GM23338 (cell line): ENCODE measurements at regions not wholly inside any gene's neighbourhood (a gene's known extent, or its start where the extent isn't known, plus 50 kb on each side); places are given as distances from the start of the nearest gene placed in this dataset.

Experiments
- ATAC-seq: fragments of 200-7000 bp; cut with Tn5 transposase; 3 replicates; pipeline ENCODE4 v1.9.1; 2020
- DNase-seq: peaks from one replicate; pipeline ENCODE4 v3.0.0-alpha.2; 2015; ENCODE audit warnings: low spot score
- H2AFZ ChIP-seq: fragments of 200-600 bp; sonication (generic); 2 replicates; pipeline ENCODE4 v1.8.0; 2016; ENCODE audit warnings: antibody characterized with exemption, mild to moderate bottlenecking, moderate library complexity
- H3F3A ChIP-seq: fragments of 200-600 bp; sonication (generic); replicated peaks from 2 replicates; pipeline ENCODE4 v1.8.0; 2017; ENCODE audit warnings: antibody characterized with exemption, mixed run types, low read depth
- H3K27ac ChIP-seq: fragments of 200-600 bp; sonication (generic); 2 replicates; pipeline ENCODE4 v1.6.1; 2016; ENCODE audit warnings: low read depth
- H3K27me3 ChIP-seq: fragments of 200-600 bp; sonication (generic); 2 replicates; pipeline ENCODE4 v1.8.0; 2016; ENCODE audit warnings: mild to moderate bottlenecking, mixed run types, moderate library complexity; ENCODE audit not compliant: insufficient read depth
- H3K36me3 ChIP-seq: fragments of 200-600 bp; sonication (generic); 2 replicates; pipeline ENCODE4 v1.8.0; 2016; ENCODE audit warnings: mild to moderate bottlenecking; ENCODE audit not compliant: insufficient read depth
- H3K4me1 ChIP-seq: fragments of 200-600 bp; sonication (generic); 2 replicates; pipeline ENCODE4 v1.8.0; 2016; ENCODE audit warnings: mild to moderate bottlenecking, moderate library complexity; ENCODE audit not compliant: insufficient read depth
- H3K4me2 ChIP-seq: fragments of 200-600 bp; sonication (generic); 2 replicates; pipeline ENCODE4 v1.7.1; 2017; ENCODE audit warnings: mixed run types
- H3K4me3 ChIP-seq: fragments of 200-600 bp; sonication (generic); 2 replicates; pipeline ENCODE4 v1.6.1; 2016; ENCODE audit warnings: mixed run types
- H3K79me2 ChIP-seq: fragments of 200-600 bp; sonication (generic); replicated peaks from 2 replicates; pipeline ENCODE4 v1.8.0; 2017; ENCODE audit warnings: mild to moderate bottlenecking; ENCODE audit not compliant: insufficient read depth
- H3K9me2 ChIP-seq: fragments of 200-600 bp; sonication (generic); 2 replicates; pipeline ENCODE4 v1.8.0; 2017; ENCODE audit not compliant: insufficient read depth
- H4K20me1 ChIP-seq: fragments of 200-600 bp; sonication (generic); replicated peaks from 2 replicates; pipeline ENCODE4 v1.8.0; 2017; ENCODE audit warnings: mild to moderate bottlenecking; ENCODE audit not compliant: insufficient read depth
- H3K27ac Mint-ChIP-seq: 2 replicates; pipeline ENCODE4 v1.8.0; 2020; ENCODE audit warnings: inconsistent platforms, mild to moderate bottlenecking, moderate library complexity, mixed read lengths
- H3K27me3 Mint-ChIP-seq: 3 replicates; pipeline ENCODE4 v1.8.0; 2022; ENCODE audit warnings: low read depth, mild to moderate bottlenecking, moderate library complexity, mixed read lengths, inconsistent platforms; ENCODE audit not compliant: insufficient read depth, poor library complexity
- H3K36me3 Mint-ChIP-seq: 3 replicates; pipeline ENCODE4 v1.8.0; 2021; ENCODE audit warnings: low read depth, mild to moderate bottlenecking, inconsistent platforms, moderate library complexity, mixed read lengths
- H3K4me1 Mint-ChIP-seq: 3 replicates; pipeline ENCODE4 v1.8.0; 2020; ENCODE audit warnings: mild to moderate bottlenecking, inconsistent platforms, mixed read lengths
- H3K4me3 Mint-ChIP-seq: 3 replicates; pipeline ENCODE4 v1.8.0; 2021; ENCODE audit warnings: moderate library complexity, mild to moderate bottlenecking, inconsistent platforms, mixed read lengths
- H3K9me3 Mint-ChIP-seq: 3 replicates; pipeline ENCODE4 v1.8.0; 2020; ENCODE audit warnings: moderate library complexity, mild to moderate bottlenecking, inconsistent platforms, mixed read lengths
- CREB1 ChIP-seq: fragments of 250-450 bp; sonication (Bioruptor Pico); IDR thresholded peaks from 2 replicates; pipeline ENCODE4 v1.5.0; 2020; ENCODE audit warnings: low read depth, mild to moderate bottlenecking, moderate library complexity
- EZH2 ChIP-seq: fragments of 200-600 bp; sonication (generic); IDR thresholded peaks from one replicate; pipeline ENCODE4 v1.8.0; 2017; ENCODE audit warnings: antibody characterized with exemption, mild to moderate bottlenecking, low read depth; ENCODE audit not compliant: unreplicated experiment
- EZH2phosphoT487 ChIP-seq: fragments of 200-600 bp; sonication (generic); IDR thresholded peaks from one replicate; pipeline ENCODE4 v1.8.1; 2018; ENCODE audit warnings: antibody characterized with exemption; ENCODE audit not compliant: unreplicated experiment
- JUNB ChIP-seq: IDR thresholded peaks from one replicate; pipeline ENCODE4 v1.6.1; 2016; ENCODE audit warnings: antibody characterized with exemption; ENCODE audit not compliant: unreplicated experiment
- POLR2AphosphoS5 ChIP-seq: IDR thresholded peaks from 2 replicates; pipeline ENCODE4 v1.6.1; 2016; ENCODE audit warnings: antibody characterized with exemption, low read depth
- REST ChIP-seq: IDR thresholded peaks from one replicate; pipeline ENCODE4 v1.6.1; 2018; ENCODE audit warnings: antibody characterized with exemption; ENCODE audit not compliant: unreplicated experiment
- STAT1 ChIP-seq: IDR thresholded peaks from one replicate; pipeline ENCODE4 v1.6.1; 2016; ENCODE audit warnings: antibody characterized with exemption; ENCODE audit not compliant: unreplicated experiment
- ZNF114 ChIP-seq: fragments of 250-450 bp; sonication (Bioruptor Pico); IDR thresholded peaks from 2 replicates; pipeline ENCODE4 v1.5.0; 2020; ENCODE audit warnings: mild to moderate bottlenecking, moderate library complexity
- ZNF331 ChIP-seq: fragments of 250-450 bp; sonication (Bioruptor Pico); IDR thresholded peaks from 2 replicates; pipeline ENCODE4 v1.5.0; 2020; ENCODE audit warnings: low read depth, mild to moderate bottlenecking, moderate library complexity
- TF ChIP-seq, protein P1 (sequence below): fragments of 250-450 bp; sonication (Bioruptor Pico); IDR thresholded peaks from 2 replicates; pipeline ENCODE4 v1.5.0; 2020; ENCODE audit warnings: mild to moderate bottlenecking, moderate library complexity
- TF ChIP-seq, protein P2 (sequence below), 2 experiments: fragments of 200-600 bp in 1 of 2; sonication (generic) in 1 of 2; conservative IDR thresholded peaks; 2 replicates each; pipeline versions ENCODE4 v1.5.1 to v1.6.1; 2016 to 2017; ENCODE audit warnings: antibody characterized with exemption in 2 of 2, low read depth in 2 of 2, mild to moderate bottlenecking in 2 of 2, moderate library complexity in 1 of 2

GRCh38 chr3:124298301-124298700 lies 306.4 kb upstream of the ROPN1 start:
- Histone ChIP-seq H4K20me1 (no peaks in the 10 kb centered on the region), H3K9me2 (no peaks in the 10 kb centered on the region), H3K4me1 (no peaks in the 10 kb centered on the region), H3K27ac (no peak overlapping the region), H3K79me2 (no peaks in the 10 kb centered on the region), H2AFZ (no peak overlapping the region), H3K4me2 (no peak overlapping the region), H3K36me3 (no peaks in the 10 kb centered on the region), H3F3A (no peaks in the 10 kb centered on the region), H3K27me3 (no peaks in the 10 kb centered on the region), H3K4me3 (no peak overlapping the region)
- DNase-seq (no peak), ATAC-seq (no peak)
- Mint-ChIP-seq H3K9me3 (no peaks in the 10 kb centered on the region), H3K27me3 (no peaks in the 10 kb centered on the region), H3K4me1 (peaks cover 12% of the 10 kb centered on the region), H3K4me3 (no peak overlapping the region), H3K27ac (no peak overlapping the region), H3K36me3 (no peaks in the 10 kb centered on the region)
- TF ChIP-seq, protein P1, sequence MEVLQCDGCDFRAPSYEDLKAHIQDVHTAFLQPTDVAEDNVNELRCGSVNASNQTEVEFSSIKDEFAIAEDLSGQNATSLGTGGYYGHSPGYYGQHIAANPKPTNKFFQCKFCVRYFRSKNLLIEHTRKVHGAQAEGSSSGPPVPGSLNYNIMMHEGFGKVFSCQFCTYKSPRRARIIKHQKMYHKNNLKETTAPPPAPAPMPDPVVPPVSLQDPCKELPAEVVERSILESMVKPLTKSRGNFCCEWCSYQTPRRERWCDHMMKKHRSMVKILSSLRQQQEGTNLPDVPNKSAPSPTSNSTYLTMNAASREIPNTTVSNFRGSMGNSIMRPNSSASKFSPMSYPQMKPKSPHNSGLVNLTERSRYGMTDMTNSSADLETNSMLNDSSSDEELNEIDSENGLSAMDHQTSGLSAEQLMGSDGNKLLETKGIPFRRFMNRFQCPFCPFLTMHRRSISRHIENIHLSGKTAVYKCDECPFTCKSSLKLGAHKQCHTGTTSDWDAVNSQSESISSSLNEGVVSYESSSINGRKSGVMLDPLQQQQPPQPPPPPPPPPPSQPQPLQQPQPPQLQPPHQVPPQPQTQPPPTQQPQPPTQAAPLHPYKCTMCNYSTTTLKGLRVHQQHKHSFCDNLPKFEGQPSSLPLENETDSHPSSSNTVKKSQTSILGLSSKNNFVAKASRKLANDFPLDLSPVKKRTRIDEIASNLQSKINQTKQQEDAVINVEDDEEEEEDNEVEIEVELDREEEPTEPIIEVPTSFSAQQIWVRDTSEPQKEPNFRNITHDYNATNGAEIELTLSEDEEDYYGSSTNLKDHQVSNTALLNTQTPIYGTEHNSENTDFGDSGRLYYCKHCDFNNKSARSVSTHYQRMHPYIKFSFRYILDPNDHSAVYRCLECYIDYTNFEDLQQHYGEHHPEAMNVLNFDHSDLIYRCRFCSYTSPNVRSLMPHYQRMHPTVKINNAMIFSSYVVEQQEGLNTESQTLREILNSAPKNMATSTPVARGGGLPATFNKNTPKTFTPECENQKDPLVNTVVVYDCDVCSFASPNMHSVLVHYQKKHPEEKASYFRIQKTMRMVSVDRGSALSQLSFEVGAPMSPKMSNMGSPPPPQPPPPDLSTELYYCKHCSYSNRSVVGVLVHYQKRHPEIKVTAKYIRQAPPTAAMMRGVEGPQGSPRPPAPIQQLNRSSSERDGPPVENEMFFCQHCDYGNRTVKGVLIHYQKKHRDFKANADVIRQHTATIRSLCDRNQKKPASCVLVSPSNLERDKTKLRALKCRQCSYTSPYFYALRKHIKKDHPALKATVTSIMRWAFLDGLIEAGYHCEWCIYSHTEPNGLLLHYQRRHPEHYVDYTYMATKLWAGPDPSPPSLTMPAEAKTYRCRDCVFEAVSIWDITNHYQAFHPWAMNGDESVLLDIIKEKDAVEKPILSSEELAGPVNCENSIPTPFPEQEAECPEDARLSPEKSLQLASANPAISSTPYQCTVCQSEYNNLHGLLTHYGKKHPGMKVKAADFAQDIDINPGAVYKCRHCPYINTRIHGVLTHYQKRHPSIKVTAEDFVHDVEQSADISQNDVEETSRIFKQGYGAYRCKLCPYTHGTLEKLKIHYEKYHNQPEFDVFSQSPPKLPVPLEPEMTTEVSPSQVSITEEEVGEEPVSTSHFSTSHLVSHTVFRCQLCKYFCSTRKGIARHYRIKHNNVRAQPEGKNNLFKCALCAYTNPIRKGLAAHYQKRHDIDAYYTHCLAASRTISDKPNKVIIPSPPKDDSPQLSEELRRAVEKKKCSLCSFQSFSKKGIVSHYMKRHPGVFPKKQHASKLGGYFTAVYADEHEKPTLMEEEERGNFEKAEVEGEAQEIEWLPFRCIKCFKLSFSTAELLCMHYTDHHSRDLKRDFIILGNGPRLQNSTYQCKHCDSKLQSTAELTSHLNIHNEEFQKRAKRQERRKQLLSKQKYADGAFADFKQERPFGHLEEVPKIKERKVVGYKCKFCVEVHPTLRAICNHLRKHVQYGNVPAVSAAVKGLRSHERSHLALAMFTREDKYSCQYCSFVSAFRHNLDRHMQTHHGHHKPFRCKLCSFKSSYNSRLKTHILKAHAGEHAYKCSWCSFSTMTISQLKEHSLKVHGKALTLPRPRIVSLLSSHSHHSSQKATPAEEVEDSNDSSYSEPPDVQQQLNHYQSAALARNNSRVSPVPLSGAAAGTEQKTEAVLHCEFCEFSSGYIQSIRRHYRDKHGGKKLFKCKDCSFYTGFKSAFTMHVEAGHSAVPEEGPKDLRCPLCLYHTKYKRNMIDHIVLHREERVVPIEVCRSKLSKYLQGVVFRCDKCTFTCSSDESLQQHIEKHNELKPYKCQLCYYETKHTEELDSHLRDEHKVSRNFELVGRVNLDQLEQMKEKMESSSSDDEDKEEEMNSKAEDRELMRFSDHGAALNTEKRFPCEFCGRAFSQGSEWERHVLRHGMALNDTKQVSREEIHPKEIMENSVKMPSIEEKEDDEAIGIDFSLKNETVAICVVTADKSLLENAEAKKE (CRISPR knock-in tag), result no peak
- TF ChIP-seq CREB1 (CRISPR knock-in tag), result no peak
- TF ChIP-seq EZH2, result no peak
- TF ChIP-seq EZH2phosphoT487, result no peak
- TF ChIP-seq ZNF114 (CRISPR knock-in tag), result no peak
- TF ChIP-seq REST, result no peak
- no peak for TF ChIP-seq POLR2AphosphoS5
- TF ChIP-seq JUNB, result no peak
- TF ChIP-seq STAT1, result no peak
- TF ChIP-seq ZNF331 (CRISPR knock-in tag), result no peak
- TF ChIP-seq, protein P2, sequence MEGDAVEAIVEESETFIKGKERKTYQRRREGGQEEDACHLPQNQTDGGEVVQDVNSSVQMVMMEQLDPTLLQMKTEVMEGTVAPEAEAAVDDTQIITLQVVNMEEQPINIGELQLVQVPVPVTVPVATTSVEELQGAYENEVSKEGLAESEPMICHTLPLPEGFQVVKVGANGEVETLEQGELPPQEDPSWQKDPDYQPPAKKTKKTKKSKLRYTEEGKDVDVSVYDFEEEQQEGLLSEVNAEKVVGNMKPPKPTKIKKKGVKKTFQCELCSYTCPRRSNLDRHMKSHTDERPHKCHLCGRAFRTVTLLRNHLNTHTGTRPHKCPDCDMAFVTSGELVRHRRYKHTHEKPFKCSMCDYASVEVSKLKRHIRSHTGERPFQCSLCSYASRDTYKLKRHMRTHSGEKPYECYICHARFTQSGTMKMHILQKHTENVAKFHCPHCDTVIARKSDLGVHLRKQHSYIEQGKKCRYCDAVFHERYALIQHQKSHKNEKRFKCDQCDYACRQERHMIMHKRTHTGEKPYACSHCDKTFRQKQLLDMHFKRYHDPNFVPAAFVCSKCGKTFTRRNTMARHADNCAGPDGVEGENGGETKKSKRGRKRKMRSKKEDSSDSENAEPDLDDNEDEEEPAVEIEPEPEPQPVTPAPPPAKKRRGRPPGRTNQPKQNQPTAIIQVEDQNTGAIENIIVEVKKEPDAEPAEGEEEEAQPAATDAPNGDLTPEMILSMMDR (conservative IDR thresholded peaks at IDR 0.05; ENCODE audit: low read depth in 2 of 2), result no peak
